ENCODE measurements at regions not wholly inside any gene's neighbourhood (a gene's known extent, or its start where the extent isn't known, plus 50 kb on each side); places are given as distances from the start of the nearest gene placed in this dataset.
A peak's percentile ranks its signal among the peaks of the same experiment; 100 is the strongest.
"Not testable (repeated sequence)": the region's sequence is repeated elsewhere in the genome, so short reads cannot be mapped to it uniquely, and the experiment has no call there.

DNA sequence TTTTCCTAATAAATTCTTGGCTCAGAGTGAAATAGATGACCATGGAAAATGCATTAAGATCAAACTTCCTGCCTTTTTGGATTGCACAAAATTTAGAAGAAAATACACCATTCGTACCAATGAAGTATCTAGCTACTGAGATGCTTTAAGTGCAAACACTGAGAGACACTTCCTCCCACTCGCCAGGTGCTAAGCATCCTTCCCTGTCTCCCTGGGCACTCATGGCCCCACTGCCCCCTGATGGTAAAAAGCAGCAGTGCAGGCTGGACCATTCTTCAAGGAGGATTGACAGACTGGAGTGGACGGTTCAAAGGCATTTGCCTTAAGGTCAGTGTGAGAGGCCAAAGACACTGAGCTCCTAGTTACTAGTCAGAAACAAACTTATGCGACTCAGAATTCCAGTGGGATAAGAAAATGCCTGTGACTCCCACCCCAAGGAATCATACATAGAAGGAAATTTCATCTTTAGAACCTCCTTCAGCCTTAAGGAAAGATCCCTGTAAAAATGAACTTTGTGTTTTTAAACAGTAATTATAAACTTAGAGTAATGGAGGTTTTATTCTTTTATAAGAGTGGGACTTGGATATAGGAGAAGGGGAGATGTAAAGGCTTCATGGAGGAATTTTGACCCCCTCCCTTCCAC is 86.0 kb upstream of the SLC30A5 start:
- no peak for FAIRE-seq

- FAIRE-seq, result no peak
Observed at GRCh38 chr5:69010476-69010875, 83.3 kb upstream of the SLC30A5 start.

DNA sequence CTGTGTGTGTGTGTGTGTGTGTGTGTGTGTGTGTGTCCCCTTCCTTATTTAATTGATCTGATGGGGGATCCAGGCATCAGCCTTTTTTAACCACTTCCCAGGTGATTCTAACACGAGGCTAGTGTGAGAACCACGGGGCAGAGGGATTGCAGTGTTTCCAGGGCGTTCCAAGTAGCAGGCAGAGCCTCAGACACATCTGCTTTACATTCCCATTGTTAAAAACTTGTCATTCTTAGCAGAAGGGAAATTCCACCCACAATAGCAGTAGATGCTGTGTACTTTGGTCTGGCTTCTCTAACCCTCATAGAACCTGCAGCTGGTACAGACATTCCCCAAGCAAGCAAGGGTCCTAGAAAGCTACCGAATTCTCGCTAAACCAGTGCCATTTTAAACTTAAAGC is 81.9 kb upstream of the SLC30A5 start:
- FAIRE-seq, result no peak

GRCh38 chr5:69013481-69013880 is 80.3 kb upstream of the SLC30A5 start:
- FAIRE-seq, result no peak

DNA sequence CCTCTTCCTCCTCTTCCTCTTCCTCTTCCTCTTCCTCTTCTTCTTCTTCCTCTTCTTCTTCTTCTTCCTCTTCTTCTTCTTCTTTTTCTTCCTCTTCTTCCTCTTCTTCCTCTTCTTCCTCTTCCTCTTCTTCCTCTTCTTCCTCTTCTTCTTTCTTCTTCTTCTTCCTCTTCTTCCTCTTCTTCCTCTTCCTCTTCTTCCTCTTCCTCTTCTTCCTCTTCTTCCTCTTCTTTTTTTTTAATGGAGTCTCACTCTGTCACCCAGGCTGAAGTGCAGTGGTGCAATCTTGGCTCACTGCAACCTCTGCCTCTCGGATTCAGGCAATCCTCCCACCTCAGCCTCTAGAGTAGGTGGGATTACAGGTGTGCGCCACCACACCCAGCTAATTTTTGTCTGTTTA is 79.8 kb upstream of the SLC30A5 start:
- FAIRE-seq, result not testable (repeated sequence)

DNA sequence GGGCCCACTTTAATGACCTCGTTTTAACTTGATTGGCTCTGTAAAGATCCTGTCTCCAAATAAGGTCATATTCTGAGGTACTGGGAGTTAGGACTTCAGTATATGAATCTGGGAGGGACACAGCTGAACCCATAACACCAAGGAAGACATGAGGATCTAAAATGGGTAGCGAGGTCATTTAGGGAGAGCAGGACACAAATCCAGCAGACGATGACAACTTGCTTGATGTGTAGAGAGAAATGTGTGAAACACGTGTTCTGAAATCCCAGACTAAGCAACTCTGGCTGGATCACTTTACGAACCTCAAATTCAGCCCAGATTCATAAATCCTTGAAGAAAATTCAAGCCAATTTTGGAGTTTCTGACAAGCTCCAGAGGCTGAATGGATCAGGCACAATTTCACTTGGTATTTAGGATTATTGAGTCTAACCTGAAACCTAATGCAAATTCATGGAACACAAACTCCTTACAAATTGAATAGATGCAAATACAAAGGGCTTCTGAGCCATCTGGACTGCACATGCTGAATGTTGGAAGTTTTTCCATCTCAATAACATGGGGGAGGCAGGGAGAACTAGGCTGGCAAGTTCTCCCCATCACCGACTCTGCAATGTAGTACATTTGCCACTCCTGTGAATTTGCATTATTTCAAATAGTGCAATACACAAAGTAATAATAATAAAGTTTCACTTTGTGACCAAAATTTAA is 74.0 kb upstream of the SLC30A5 start:
- FAIRE-seq, result no peak

GRCh38 chr5:69024241-69024651 is 69.6 kb upstream of the SLC30A5 start:
- no peak for FAIRE-seq

GRCh38 chr5:69029292-69029691 is 64.5 kb upstream of the SLC30A5 start:
- no peak for FAIRE-seq

- FAIRE-seq, result no peak
Observed at GRCh38 chr5:69030358-69031062, 63.3 kb upstream of the SLC30A5 start.

GRCh38 chr5:69032009-69032408 is 61.8 kb upstream of the SLC30A5 start:
- FAIRE-seq, result no peak

DNA sequence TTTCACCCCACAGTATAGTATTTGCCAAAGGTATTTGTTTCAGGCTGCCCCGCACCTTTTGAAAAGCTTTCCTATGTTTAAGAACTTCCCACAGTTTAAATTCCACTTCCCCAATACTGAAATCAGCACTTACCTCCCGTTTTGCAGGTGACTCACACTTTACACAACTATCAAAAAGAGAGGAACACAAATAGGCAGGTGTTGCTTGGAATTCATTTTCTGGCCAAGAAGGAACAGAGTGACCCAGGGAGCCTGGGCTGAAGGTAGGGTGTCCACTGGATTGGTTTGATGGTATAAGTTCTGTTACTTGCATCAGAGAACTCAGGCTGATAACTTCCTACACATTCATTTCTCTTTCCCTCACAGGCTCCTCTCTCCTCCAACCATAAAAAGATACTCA is 60.1 kb upstream of the SLC30A5 start:
- no peak for FAIRE-seq

GRCh38 chr5:69034898-69035297 is 58.9 kb upstream of the SLC30A5 start:
- no peak for FAIRE-seq

GRCh38 chr5:69035665-69036064 is 58.1 kb upstream of the SLC30A5 start:
- FAIRE-seq, result no peak

- no peak for FAIRE-seq
Observed at GRCh38 chr5:69038539-69038938, 55.3 kb upstream of the SLC30A5 start.

GRCh38 chr5:69039829-69040228 is 54.0 kb upstream of the SLC30A5 start:
- FAIRE-seq, result no peak

DNA sequence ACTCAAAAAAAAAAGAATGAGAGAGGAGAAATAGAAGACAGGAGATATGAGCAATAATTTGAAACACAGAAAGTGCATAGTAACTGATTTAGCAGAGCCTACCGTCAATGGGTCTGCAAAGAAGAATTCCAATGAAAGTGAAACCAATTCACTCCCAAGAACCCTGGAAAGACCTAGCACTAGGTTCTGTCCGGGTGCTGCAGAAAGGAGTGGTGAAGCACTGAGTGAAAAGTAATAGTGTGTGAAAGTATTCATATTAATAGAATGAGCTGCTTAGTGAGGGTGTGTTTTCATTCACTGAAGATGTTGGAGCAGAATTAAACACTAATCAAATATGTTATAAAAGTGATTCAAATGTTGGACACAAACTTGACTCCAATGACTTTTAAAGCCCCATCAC is 51.3 kb upstream of the SLC30A5 start:
- FAIRE-seq, result no peak

DNA sequence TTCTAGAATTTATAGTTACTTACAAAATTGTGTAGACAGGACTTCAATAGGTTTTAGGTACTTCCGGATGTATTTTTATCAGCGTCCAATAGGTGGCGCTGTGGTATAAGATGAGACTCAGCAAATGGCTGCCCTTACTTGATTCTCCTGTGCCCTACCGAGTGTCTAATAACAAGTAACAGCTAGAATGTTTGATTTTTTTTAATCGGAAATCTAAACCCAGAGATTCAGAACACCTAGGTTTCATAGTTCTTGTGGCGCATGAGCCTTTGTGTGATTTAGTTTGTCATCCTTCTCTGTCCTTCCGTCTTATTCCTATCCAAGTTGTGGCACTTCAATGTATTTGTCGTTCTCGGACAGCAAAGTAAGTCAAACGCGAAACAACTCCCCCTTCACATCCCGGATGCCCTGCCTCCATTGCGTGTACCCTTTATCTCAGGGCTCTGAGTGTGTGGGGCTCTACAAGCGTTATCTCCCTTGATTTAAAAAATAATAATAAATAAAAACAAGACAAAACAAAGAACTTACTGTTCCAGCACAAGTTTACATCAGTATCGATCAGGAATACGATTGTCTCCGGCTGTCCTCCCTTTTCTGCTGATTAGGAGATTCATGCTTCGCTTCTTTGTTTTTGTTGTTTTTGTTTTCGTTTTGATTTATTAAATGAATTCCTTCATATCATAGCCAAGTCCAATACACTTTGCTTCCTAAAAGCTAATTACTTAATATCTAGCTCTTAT is 50.7 kb upstream of the SLC30A5 start:
- peak; percentile 97 for FAIRE-seq

GRCh38 chr5:69043655-69043996 is 50.2 kb upstream of the SLC30A5 start:
- no peak for FAIRE-seq
